ENCODE measurements at regions not wholly inside any gene's neighbourhood (a gene's known extent, or its start where the extent isn't known, plus 50 kb on each side); places are given as distances from the start of the nearest gene placed in this dataset.

DNA sequence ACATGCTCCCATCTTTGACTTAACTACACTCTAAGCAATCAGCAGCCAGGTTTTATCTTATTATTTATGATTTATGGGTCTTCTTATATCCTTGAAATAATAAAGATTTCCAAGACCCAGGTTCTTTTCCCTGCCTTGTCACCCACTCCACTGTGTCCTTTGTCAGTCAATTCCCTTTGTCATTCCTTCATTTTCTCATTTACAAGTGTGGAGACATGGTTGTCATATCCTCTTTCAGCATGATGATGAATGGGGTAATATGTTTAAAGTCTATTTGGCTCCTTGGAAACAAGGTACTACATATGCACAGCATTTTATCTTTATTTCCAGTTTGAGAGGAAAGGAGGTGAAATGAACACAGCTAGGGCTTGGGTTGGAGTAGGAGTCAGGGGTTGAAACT lies 521.8 kb downstream of the LMO7 start:
- intact Hi-C loops (cut with micrococcal nuclease): no loop called here
- TF ChIP-seq, protein P1, sequence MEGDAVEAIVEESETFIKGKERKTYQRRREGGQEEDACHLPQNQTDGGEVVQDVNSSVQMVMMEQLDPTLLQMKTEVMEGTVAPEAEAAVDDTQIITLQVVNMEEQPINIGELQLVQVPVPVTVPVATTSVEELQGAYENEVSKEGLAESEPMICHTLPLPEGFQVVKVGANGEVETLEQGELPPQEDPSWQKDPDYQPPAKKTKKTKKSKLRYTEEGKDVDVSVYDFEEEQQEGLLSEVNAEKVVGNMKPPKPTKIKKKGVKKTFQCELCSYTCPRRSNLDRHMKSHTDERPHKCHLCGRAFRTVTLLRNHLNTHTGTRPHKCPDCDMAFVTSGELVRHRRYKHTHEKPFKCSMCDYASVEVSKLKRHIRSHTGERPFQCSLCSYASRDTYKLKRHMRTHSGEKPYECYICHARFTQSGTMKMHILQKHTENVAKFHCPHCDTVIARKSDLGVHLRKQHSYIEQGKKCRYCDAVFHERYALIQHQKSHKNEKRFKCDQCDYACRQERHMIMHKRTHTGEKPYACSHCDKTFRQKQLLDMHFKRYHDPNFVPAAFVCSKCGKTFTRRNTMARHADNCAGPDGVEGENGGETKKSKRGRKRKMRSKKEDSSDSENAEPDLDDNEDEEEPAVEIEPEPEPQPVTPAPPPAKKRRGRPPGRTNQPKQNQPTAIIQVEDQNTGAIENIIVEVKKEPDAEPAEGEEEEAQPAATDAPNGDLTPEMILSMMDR (IDR thresholded peaks at IDR 0.05): no peak
- no peaks in the 10 kb centered on the region for H3K9me3 Mint-ChIP-seq
- H3K4me1 Mint-ChIP-seq (ENCODE audit: low read depth): no peaks in the 10 kb centered on the region
- DNase-seq: no peak
- no peak for ATAC-seq
- POLR2A ChIA-PET: no interaction called here
- no peaks in the 10 kb centered on the region for H3K27me3 Mint-ChIP-seq
- no peaks in the 10 kb centered on the region for H3K36me3 Mint-ChIP-seq (ENCODE audit: low read depth)
- H3K27ac Mint-ChIP-seq: no peak overlapping the region
- CTCF ChIA-PET: interaction anchor here (1.7 kb wide), 1 partner anchor 14 kb away, joined by 3 read pairs; no protein-coding TSS in a partner anchor
- H3K4me3 Mint-ChIP-seq: no peak overlapping the region

- DNase-seq (no peak), ATAC-seq (no peak)
- no peaks in the 10 kb centered on the region for H3K27me3 Mint-ChIP-seq
- H3K27ac Mint-ChIP-seq: no peak overlapping the region
- no peak overlapping the region for H3K4me3 Mint-ChIP-seq
- H3K36me3 Mint-ChIP-seq (ENCODE audit: low read depth): no peaks in the 10 kb centered on the region
- CTCF ChIA-PET: no interaction called here
- intact Hi-C loops (cut with micrococcal nuclease): no loop called here
- no peaks in the 10 kb centered on the region for H3K9me3 Mint-ChIP-seq
- TF ChIP-seq, protein P1 (IDR thresholded peaks at IDR 0.05): no peak
- H3K4me1 Mint-ChIP-seq (ENCODE audit: low read depth): no peaks in the 10 kb centered on the region
- POLR2A ChIA-PET: no interaction called here
Observed at GRCh38 chr13:76153239-76153638, 517.1 kb downstream of the LMO7 start.

DNA sequence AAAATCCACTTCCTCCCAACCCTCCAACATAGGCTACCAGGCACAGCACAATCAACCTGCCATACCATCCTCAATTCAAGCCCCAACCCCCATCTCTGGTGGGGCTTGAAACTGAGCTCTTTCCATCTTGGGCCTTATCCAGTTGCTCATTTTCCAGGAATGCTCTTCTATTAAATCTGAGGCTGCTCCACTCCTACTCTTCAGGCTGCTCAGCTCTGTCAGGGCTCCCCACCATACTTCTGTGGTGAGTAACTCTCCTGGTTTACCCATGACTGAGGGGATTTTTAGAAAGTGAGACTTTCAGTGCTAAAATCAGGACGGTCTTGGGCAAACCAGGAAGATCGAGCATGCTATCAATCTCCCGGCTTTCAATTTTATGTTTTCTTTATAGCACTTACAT lies 512.8 kb downstream of the LMO7 start:
- ATAC-seq (no peak), DNase-seq (no peak)
- POLR2A ChIA-PET: no interaction called here
- Mint-ChIP-seq H3K4me1 (ENCODE audit: low read depth) (no peaks in the 10 kb centered on the region), H3K27ac (no peak overlapping the region), H3K9me3 (no peaks in the 10 kb centered on the region), H3K27me3 (no peaks in the 10 kb centered on the region), H3K36me3 (ENCODE audit: low read depth) (no peaks in the 10 kb centered on the region), H3K4me3 (no peak overlapping the region)
- intact Hi-C loops (cut with micrococcal nuclease): no loop called here
- CTCF ChIA-PET: no interaction called here
- TF ChIP-seq, protein P1 (IDR thresholded peaks at IDR 0.05): no peak

GRCh38 chr13:76148374-76148773 lies 512.2 kb downstream of the LMO7 start:
- TF ChIP-seq, protein P1 (IDR thresholded peaks at IDR 0.05): no peak
- POLR2A ChIA-PET: no interaction called here
- no peak overlapping the region for H3K27ac Mint-ChIP-seq
- intact Hi-C loops (cut with micrococcal nuclease): no loop called here
- H3K27me3 Mint-ChIP-seq: no peaks in the 10 kb centered on the region
- H3K9me3 Mint-ChIP-seq: no peaks in the 10 kb centered on the region
- CTCF ChIA-PET: no interaction called here
- H3K36me3 Mint-ChIP-seq (ENCODE audit: low read depth): no peaks in the 10 kb centered on the region
- ATAC-seq (no peak), DNase-seq (no peak)
- no peaks in the 10 kb centered on the region for H3K4me1 Mint-ChIP-seq (ENCODE audit: low read depth)
- no peak overlapping the region for H3K4me3 Mint-ChIP-seq

DNA sequence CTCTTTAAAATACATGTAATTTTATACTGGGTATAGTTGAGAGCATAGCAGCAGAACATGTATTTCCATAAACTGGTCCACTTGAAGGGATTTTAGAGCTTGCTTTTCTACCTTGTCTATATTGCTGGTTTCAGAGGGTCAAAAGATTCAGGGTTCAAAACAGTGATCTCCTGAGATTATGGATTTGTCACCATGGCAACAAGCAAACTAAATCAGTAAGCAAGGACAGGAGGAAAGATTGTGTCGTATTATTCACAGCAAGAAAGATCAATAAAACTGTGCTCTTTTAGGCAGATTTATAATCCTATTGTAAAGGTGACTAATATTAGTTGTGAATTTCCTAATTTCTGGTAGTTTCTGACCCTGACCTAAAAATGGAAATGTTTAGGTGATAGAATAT lies 496.4 kb downstream of the LMO7 start:
- POLR2A ChIA-PET: no interaction called here
- H3K27ac Mint-ChIP-seq: no peak overlapping the region
- ATAC-seq: no peak

More for the DNA sequence above, 496.4 kb downstream of the LMO7 start:
- no peaks in the 10 kb centered on the region for H3K9me3 Mint-ChIP-seq
- H3K36me3 Mint-ChIP-seq (ENCODE audit: low read depth): no peaks in the 10 kb centered on the region
- intact Hi-C loops (cut with micrococcal nuclease): no loop called here
- H3K27me3 Mint-ChIP-seq: peaks cover 3% of the 10 kb centered on the region
- CTCF ChIA-PET: no interaction called here
- no peak for DNase-seq
- TF ChIP-seq, protein P1 (IDR thresholded peaks at IDR 0.05): no peak
- H3K4me1 Mint-ChIP-seq (ENCODE audit: low read depth): no peaks in the 10 kb centered on the region
- no peak overlapping the region for H3K4me3 Mint-ChIP-seq
